Esophagus mucosa (tissue), 1 donor: ENCODE measurements at regions not wholly inside any gene's neighbourhood (a gene's known extent, or its start where the extent isn't known, plus 50 kb on each side); places are given as distances from the start of the nearest gene placed in this dataset.
"Not testable (repeated sequence)": the region's sequence is repeated elsewhere in the genome, so short reads cannot be mapped to it uniquely, and the experiment has no call there.

Experiments used
- ATAC-seq: fragments of 200-7000 bp; cut with Tn5 transposase; one replicate; pipeline ENCODE4 v1.9.1; 2020
- donor health status: DM: yes; HTN: yes; CAD: no.

DNA sequence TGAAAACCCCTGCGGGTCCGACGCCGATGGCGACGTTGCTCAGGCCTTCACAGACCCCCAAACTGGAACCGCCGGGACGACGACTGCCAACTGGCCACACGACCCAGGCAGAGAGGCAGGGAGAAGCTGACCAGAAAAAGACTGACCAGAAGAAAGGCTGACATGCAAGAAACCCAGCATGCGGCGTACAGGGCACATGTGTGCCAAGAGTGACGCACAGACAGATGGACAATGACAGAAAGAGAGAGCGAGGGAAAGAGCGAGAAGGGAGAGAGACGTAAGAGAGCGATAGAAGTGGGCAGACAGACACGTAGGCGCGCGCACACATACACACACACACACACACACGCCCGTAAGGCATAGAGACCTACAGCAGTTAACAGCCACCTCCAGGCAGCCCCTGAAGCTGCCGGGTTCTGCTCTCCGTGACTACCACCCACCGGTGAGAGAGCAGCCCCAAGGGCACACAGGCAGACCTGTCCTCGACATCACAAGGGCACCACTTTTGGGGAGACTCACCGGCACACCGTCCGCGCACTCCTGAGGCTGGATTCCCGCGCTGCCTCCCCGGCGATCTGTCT lies 67.2 kb upstream of the ZNF527 start:
- no peak for ATAC-seq

DNA sequence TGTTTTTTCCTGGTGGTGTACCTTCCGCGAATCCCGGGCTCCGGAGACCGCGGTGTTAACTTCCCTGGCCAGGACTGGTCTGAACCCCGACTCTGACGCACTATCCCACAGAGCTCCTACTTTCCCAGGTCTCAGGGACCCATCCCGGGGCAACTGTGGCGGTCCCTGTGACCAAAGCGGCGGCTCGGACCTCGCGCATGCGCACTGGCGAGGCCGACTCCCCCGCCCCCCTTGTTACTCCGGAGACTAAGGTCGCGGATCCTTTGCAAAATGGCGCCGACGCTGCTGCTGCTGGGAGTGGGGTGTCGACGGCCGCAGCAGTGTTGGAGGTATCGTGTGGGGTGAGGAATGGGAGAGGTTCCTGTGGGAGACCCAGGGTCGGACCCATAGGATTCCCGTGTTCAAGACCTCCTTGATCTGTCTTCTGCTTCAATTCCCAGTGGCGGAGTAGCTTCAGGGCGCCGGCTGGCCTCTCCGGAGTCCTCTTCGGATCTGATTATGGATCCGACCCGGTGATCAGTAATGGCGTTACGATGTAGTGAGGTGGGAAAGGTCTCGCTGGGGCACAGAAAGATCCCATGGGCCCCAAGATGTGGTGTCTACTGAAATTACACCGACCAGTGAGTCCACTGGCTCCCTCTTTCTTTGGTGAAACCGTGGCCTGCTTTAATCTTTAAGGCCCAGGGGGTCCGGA lies 66.6 kb upstream of the ZNF527 start:
- no peak for ATAC-seq

DNA sequence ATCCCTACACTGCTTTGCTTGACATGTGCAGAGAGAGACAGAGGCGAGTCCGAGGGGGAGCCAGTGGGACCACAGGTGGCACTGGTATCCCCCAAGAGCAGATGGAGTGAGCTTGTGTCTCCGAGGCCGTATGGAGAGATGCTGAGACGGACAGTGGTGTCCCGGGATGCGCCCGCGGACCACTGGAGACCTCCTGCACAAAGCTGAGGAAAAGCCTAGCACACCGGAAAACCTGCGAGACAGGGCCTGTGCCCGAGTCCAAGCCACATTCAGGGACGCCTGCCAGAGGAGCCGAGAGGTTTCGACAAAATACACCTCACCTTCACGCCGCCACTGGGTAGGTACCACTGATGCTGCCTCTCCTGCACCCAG lies 66.0 kb upstream of the ZNF527 start:
- no peak for ATAC-seq

- no peak for ATAC-seq
Observed at GRCh38 chr19:37306383-37306963, 64.4 kb upstream of the ZNF527 start.

DNA sequence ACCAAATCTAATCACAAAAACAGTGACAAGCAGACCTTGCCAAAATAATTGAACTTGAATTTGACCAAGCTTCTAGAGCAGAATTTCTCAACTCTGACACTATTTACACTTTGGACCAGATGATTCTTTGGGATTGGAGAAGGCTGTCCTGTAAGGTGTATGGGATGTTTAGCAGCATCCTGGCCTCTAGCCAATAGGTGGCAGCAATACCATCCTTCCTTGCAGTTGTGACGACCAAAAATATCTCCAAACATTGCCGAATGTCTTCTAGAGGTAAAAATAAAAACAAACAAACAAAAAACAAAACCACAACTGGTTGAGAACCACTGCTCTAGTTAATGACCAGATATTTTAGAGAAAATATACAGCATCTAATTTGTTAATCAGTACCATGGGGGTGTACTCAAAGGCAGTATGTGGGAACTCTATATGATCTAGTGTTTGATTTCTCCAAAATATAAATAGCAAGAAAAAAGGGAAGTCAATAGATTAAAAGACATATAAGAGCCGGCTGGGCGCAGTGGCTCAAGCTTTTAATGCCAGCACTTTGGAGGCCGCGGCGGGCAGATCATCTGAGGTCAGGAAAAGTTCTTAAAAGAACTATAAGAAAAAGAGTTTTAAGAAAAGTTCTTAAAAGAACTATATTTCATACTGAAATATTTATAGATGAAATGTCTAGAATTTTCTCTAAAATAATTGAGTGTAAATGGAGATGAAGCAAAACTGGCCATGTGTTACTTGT lies 60.9 kb upstream of the ZNF527 start:
- no peak for ATAC-seq

DNA sequence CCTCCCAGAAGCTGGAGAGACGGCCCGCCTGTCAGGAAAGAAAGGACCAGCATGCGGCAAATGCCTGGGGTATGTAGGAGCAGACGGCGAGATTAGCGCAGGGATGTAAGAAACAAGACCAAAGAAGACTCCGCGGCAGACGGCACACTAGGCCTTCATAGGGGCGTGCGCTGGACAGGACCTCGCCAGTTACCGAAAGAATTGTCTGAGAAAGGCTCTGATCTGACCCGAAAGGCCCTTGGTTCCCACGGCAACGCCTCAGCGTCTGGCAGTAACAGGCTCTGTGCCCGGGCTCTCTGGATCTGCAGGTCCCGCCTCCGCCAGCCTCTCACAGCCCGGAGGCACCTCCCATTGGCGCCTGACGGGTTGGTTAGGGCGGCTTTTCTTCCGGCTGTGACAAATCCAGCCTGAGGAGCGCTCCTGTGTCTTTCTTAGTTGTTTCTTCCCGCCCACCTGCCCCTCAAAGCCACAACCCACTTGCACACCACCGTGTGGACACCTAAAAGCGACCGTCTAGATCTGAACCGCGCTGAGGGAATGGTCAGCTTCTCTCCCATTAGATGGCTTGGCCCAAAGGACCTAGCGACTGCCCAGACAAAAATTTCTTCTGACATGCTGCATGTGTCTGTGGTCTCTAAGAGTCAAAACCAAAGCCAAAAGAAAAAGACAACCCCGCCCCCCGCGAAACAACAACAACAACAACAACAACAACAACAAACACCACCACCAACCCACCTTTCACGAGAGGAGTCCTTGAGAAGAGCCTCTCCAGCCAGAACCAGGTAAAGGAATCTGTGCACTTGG lies 58.2 kb upstream of the ZNF527 start:
- peak; percentile 75 for ATAC-seq

DNA sequence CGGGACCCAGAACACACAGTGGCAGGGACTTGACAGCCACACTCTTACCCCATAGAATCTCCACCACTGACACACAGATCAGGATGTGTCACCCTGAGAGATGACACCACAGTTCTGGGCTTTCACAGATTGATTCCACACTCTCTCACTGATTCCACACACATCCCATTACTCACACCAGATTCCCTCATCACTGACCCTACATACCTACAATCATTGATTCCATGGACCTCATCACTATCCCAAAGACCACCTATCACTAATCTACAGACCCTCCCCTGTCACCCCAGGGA lies 57.6 kb upstream of the ZNF527 start:
- ATAC-seq, result no peak

GRCh38 chr19:37317403-37318209 lies 53.3 kb upstream of the ZNF527 start:
- ATAC-seq, result peak; percentile 100

GRCh38 chr19:37320988-37321387 lies 49.9 kb upstream of the ZNF527 start:
- not testable (repeated sequence) for ATAC-seq
